Fibroblast of the aortic adventitia (primary cell): ENCODE measurements at regions not wholly inside any gene's neighbourhood (a gene's known extent, or its start where the extent isn't known, plus 50 kb on each side); places are given as distances from the start of the nearest gene placed in this dataset.
A peak's percentile ranks its signal among the peaks of the same experiment; 100 is the strongest.

ENCODE experiments used
- DNase-seq: peaks from one replicate; pipeline ENCODE4 v3.0.0-alpha.2; 2010; ENCODE audit warnings: low read depth
- H3K4me3 ChIP-seq: 2 replicates; pipeline ENCODE4 v1.5.1; 2011; ENCODE audit warnings: low read depth, mild to moderate bottlenecking, control low read depth, low read length, moderate library complexity
- CTCF ChIP-seq: IDR thresholded peaks from 2 replicates; pipeline ENCODE4 v1.5.1; 2011; ENCODE audit warnings: mild to moderate bottlenecking, low read length, control low read depth, inconsistent platforms; ENCODE audit not compliant: insufficient read depth

- H3K4me3 ChIP-seq: no peak overlapping the region
- no peak for DNase-seq
- TF ChIP-seq CTCF: no peak
Measured at GRCh38 chr3:111307676-111308075, 234.3 kb upstream of the CD96 start.

GRCh38 chr3:111311126-111311525, 230.9 kb upstream of the CD96 start:
- no peak for TF ChIP-seq CTCF
- H3K4me3 ChIP-seq: no peak overlapping the region
- no peak for DNase-seq

- H3K4me3 ChIP-seq: no peak overlapping the region
- no peak for TF ChIP-seq CTCF
- peak; percentile 79 for DNase-seq
Measured at GRCh38 chr3:111311709-111312235, 230.2 kb upstream of the CD96 start.

GRCh38 chr3:111314181-111314873, 227.7 kb upstream of the CD96 start:
- H3K4me3 ChIP-seq: no peak overlapping the region
- DNase-seq: no peak
- no peak for TF ChIP-seq CTCF

GRCh38 chr3:111314898-111315297, 227.1 kb upstream of the CD96 start:
- H3K4me3 ChIP-seq: no peak overlapping the region
- no peak for TF ChIP-seq CTCF
- DNase-seq: no peak

GRCh38 chr3:111315930-111316587, 225.9 kb upstream of the CD96 start:
- no peak for TF ChIP-seq CTCF
- H3K4me3 ChIP-seq: no peak overlapping the region
- DNase-seq: peak; percentile 50
